MG63 (cell line): ENCODE measurements at regions not wholly inside any gene's neighbourhood (a gene's known extent, or its start where the extent isn't known, plus 50 kb on each side); places are given as distances from the start of the nearest gene placed in this dataset.
"Not testable (repeated sequence)": the region's sequence is repeated elsewhere in the genome, so short reads cannot be mapped to it uniquely, and the experiment has no call there.

ENCODE experiments used
- DNase-seq: peaks from one replicate; pipeline ENCODE4 v3.0.0-alpha.2; 2020
- H3K27me3 ChIP-seq: fragments of 250-450 bp; sonication (Bioruptor Pico); 2 replicates; pipeline ENCODE4 v1.5.1; 2020; ENCODE audit warnings: mild to moderate bottlenecking, moderate library complexity
- H3K36me3 ChIP-seq: fragments of 250-450 bp; sonication (Bioruptor Pico); 2 replicates; pipeline ENCODE4 v1.5.1; 2020; ENCODE audit warnings: mild to moderate bottlenecking, moderate library complexity
- H3K4me3 ChIP-seq: fragments of 250-450 bp; sonication (Bioruptor Pico); 2 replicates; pipeline ENCODE4 v1.5.1; 2020; ENCODE audit warnings: mild to moderate bottlenecking, moderate library complexity
- H3K9me3 ChIP-seq: fragments of 250-450 bp; sonication (Bioruptor Pico); 2 replicates; pipeline ENCODE4 v1.5.1; 2020; ENCODE audit warnings: mild to moderate bottlenecking, moderate library complexity

DNA sequence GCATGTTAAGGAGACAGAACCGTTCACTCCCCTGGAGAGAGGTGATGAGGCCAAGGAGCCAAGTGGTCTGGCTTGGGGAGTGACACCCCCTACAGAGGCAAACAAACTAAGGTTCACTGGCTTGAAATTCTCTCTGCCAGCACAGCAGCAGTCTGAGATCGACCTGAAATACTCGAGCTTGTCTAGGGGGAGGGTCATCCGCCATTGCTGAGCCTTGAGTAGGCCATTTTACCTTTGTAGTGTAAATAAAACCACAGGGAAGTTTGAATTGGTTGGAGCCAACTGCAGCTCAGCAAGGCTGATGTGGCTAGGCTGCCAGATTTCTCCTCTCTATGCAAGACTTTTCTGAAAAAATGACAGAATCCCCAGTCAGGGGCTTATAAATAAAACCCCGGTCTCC is 52.9 kb downstream of the CDY2B start:
- not testable (repeated sequence) for H3K4me3 ChIP-seq, H3K36me3 ChIP-seq, H3K9me3 ChIP-seq, H3K27me3 ChIP-seq, DNase-seq

DNA sequence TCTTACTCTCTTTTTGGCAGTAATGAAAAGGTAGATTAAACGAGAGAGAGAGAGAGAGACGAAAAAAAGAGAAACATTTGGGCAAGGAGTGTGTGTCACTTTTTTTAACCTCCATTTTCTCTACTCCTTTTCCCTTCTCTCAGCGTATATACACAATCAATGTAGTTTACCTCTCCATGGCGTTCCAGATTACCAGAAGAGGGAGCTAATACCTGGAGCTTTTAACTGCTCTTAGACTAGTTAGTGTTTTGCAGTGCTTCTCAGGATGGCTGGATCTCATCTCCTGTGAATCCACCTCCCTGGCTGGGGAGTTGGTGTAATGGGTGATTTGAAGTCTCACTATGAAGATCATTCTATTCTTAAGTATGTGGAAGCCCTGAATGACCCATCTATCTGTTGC is 60.3 kb downstream of the CDY2B start:
- not testable (repeated sequence) for H3K27me3 ChIP-seq, DNase-seq, H3K4me3 ChIP-seq, H3K36me3 ChIP-seq, H3K9me3 ChIP-seq

DNA sequence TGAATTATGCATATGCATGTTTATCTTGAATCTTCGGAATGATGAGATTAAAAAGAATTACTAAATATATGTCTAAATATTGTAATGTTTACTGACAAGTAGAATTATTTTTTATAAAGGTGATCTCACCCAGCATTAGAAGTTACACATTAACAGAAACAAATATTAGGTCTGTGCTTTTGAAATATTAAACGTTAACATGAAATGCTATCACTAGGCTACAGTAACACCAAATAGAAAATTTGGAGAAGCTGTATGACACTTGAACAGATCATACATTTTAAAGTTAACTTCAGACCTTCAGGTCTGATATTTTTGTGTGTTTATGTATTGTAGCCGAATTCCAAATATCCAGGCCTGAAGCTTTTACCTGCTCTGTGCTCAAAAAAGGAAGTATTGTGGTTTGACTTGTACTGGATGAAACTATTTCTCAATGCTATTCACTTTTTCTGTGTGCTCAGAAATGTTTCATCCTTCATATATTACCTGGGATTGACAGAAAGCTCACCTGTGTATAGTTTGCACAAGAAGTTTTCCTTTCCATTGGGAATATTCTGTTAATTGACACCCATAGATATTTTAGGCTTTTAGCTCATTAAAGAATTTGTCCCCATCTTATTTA is 60.9 kb downstream of the CDY2B start:
- not testable (repeated sequence) for H3K9me3 ChIP-seq, H3K4me3 ChIP-seq, H3K27me3 ChIP-seq, DNase-seq, H3K36me3 ChIP-seq

DNA sequence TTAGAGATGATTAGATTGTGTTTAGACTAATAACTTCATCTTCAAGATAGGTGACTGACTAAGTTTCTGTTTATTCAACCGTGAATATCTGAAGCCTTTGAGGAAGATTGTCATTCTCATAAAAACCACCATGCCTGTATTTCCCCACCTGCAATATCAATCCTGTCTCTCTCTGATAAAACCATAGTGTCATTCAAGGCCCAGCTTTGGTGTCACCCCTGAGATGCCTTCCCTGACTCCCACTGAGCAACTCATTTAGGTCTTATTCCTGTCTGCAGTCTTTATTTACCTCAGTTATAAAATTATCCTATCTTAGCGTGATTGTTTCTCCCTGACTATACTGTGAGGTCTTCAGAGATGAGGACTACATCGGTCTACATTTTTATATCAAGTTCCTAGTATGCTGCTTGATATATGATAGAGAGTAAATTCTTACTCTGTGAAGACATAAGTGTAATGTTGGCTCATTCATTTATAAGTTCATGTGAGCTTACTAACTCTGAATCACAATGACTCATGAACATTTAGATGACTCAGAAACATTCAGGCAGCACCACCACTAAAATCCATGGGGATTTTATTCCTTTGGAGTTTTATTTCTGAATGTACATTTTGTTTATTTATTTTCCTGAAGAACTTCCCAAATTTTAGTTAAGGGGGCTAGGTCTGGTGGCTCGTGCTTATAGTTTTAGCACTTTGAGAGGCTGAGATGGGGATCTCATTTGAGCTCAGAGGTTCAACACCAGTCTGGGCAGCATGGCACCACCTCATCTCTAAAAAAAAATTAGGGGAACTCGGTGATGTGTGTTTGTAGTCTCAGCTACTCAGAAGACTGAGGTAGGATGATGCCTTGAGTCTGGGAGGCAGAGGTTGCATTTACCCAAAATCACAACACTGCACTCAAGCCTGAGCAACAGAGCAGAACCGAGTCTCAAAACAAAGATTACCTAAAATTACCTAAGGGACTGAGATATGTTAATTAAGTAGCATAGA is 62.6 kb downstream of the CDY2B start:
- DNase-seq, H3K4me3 ChIP-seq, H3K9me3 ChIP-seq, H3K36me3 ChIP-seq, H3K27me3 ChIP-seq: not testable (repeated sequence)

DNA sequence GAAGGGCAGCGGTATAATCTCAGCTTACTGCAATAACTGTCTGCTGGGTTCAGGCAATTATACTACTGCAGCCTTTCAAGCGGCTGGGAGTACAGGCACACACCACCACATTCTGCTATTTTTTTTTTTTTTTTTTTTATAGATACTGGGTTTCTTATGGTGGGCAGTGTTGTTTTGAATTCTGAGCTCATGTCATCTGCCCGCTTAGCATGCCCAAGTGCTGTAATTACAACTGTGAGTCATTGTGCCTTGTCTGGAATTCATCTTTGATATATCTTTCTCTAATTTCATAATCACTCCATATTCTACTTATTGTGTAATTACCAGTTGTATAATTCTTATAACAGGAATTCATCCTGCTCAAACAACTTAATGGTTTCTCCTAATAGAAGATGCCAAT is 67.4 kb downstream of the CDY2B start:
- not testable (repeated sequence) for H3K36me3 ChIP-seq, DNase-seq, H3K9me3 ChIP-seq, H3K27me3 ChIP-seq, H3K4me3 ChIP-seq

DNA sequence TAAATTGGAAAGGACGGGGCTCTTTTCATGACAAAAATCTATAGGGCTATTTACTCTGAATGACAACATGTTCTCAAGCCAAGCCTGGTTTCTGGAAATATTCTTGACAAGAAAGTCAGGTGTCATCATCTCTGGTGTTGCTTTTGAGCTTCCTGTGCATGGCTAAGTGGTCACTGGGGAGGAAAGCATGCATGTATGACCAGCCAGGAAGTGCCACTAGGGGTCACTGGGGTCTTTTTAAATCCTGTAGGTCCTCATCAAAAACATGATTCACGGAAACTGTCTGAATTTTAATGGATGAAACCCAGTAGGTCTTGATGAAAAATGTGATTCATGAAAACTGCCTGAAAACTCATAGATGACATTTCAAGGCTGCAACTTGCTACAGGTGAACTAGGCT is 80.1 kb downstream of the CDY2B start:
- H3K36me3 ChIP-seq, H3K9me3 ChIP-seq, DNase-seq, H3K4me3 ChIP-seq, H3K27me3 ChIP-seq: not testable (repeated sequence)

DNA sequence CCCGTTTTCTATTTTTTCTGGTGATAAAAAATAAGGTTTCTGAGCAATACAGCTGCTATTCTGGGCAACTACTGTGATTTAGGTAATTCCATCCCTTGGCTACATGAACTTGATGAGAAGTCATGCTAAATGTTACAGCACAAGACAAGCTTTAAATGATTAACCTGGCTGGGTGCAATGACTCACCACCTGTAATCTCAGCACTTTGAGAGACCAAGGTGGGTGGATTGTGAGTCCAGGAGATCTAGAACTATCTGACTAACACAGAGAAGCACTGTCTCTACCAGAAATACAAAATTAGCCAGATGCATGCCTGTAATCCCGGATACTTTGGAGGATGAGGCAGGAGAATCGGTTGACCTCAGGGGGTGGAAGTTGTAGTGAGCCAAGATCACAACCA is 92.8 kb downstream of the CDY2B start:
- DNase-seq, H3K4me3 ChIP-seq, H3K9me3 ChIP-seq, H3K36me3 ChIP-seq, H3K27me3 ChIP-seq: not testable (repeated sequence)

DNA sequence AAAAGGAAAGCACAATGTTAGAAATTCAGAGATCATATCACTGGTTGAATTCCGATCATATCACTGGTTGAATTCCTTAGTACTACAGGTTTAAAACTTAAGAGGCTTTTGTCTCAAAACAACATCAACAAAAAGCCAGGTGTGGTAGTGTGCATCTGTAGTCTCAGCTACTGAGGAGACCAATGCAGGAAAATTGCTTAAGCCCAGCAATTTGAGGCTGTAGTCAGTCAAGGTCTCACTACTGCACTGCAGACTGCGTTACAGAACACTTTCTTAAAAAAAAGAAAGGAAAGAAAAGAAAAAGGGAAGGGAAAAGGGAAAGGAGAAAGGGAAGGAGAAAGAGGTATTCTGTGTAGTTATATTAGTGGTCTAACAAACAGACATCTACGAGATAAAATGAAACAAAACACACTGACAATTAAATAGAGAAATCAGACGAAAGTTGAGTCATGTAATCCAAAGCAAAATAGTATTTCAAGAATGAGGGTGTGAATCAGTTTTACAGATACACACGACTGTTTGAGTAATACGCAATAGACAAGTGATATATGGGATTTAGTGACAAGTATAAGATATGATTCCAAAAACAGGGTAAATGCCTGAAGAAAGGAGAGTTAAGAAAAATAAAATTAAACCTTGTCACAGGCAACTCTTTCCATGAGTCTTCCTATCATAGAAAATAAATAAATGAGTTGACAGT is 113.9 kb downstream of the CDY2B start:
- not testable (repeated sequence) for H3K9me3 ChIP-seq, H3K36me3 ChIP-seq, H3K4me3 ChIP-seq, DNase-seq, H3K27me3 ChIP-seq

DNA sequence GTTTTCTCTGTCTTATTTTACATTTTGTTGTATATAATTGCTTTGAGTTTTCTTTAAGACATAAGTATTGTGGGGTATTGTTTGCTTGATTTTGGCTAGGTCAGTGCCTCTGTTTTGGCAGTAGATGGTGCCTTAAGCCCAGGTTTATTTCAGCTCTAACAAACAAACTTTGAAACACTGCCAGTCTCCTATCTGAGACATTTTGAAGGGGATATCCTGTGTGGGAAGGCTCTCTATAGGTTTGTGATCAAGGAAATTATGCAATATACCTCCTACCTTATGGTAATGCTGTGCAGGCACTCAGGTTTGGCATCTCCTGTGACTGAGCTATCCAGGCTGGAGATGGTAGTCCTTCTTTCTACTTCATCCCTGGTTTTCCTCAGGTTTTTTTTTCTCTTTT is 120.8 kb downstream of the CDY2B start:
- not testable (repeated sequence) for H3K27me3 ChIP-seq, H3K9me3 ChIP-seq, DNase-seq, H3K36me3 ChIP-seq, H3K4me3 ChIP-seq

DNA sequence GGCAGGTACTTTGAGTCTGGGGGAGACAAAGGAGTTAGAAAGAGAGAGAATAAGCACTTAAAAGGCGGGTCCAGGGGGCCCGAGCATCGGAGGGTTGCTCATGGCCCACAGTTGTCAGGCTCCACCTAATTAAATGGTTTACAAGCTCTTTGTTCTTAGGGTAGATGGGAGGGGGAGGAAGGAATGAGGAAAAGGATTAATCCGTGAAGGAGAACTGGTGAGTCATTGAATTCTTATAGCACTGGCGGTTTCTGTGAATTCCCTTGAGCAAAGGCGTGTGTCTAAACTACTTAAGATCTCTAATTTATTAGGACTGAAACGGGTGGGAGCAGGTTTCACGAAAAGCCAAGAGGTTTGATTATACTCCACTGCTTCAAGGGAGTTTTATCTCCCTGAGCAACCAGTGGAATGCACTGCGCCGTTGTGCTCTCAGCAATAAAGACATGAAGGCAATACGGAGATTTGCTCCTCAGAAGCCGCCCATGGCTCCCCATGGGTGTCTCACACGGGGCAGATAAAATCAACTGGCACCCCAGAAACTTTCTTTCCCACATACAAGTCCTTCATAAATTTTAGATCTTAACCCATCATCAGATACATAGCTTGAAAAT is 127.0 kb downstream of the CDY2B start:
- H3K4me3 ChIP-seq, DNase-seq, H3K36me3 ChIP-seq, H3K27me3 ChIP-seq, H3K9me3 ChIP-seq: not testable (repeated sequence)

DNA sequence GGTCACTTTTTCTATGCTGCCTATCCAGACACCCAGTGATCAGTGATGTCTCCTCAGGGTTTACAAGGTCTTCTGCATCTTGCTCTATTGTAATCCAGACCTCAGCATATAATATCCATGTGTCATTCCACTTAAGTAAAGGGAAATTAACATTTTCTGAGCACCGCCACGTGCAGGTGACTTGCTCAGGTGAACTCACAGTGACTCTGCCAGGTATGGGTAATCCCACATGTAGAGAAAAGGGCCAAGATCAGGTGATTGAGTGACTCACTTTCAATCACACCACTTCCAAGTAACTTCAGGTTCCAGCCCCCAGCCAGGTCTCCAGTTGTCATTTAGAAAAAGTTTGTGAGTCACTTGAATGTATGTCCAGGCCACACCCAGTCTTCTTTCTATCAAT is 140.2 kb downstream of the CDY2B start:
- not testable (repeated sequence) for H3K4me3 ChIP-seq, H3K9me3 ChIP-seq, H3K27me3 ChIP-seq, DNase-seq, H3K36me3 ChIP-seq

DNA sequence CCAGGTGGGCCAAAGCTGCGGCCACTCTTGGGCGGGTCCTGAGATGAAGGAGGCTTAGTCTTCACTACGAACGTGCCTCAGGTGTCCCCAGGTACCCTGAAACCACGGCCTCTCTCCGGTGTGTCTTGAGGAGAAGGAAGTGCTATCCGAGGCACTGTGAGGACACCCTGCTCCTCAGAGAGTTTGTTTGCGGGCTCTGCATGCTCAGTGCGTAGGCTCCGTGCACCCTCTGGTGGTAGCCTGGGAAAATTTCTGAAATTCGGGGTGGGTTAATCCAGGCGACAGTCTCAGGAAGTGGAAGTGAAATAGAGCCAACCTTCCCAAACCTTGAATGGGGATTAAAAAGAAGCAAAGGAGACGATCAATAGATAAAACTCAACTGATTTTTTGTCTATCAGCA is 150.5 kb downstream of the CDY2B start:
- not testable (repeated sequence) for H3K4me3 ChIP-seq, H3K27me3 ChIP-seq, H3K36me3 ChIP-seq

DNA sequence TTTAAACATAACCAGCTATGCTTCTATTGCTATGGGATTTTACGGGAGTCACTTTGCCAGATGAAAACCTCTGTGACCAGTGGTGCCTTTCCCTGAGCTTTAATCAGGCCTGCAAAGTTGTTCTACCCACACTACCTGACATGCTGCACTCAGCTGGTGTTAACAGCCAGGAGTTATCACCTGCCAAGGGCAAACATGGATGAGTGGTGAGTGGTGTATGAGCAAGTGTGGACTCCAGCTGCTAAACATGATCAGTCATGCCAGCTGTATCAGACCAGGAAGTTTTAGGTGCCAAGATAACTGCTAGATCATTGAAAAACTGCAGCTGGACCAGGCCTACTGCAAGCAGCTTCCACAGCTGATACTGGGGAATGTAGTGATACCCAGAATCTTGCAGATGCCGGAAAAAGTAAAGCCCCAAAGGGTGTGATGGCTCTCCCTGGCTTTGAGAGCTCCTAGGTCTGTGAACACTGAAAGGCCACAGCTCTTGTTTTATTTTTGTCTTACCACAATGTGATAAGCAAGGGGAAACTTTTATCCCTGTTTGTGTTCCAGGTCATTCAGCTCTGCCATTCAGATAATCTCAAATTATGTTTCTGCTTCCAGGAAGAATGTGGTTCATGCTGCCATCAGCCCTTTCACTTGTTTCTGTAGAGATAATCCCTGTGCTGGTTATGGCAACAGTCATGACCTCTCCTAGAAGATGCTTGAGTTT is 163.5 kb downstream of the CDY2B start:
- H3K4me3 ChIP-seq = not testable (repeated sequence)

More for the DNA sequence above, 150.5 kb downstream of the CDY2B start:
- DNase-seq, H3K9me3 ChIP-seq: not testable (repeated sequence)

DNA sequence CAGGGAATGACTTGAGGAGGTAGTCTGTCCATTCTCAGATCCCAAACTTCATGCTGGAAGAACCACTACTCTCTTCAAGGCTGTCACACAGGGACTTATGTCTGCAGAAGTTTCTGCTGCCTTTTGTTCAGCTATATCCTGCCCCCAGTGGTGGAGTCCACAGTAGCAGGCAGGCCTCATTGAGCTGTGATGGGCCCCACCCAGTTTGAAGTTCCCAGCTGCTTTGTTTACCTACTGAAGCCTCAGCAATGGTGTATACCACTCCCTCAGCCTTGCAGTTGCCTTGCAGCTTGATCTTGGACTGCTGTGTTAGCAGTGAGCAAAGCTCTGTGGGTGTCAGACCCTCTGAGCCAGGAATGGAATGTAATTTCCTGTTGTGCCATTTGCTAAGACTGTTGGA is 212.0 kb downstream of the CDY2B start:
- not testable (repeated sequence) for H3K4me3 ChIP-seq, H3K36me3 ChIP-seq, DNase-seq, H3K9me3 ChIP-seq, H3K27me3 ChIP-seq

More for the DNA sequence above, 163.5 kb downstream of the CDY2B start:
- H3K36me3 ChIP-seq, DNase-seq, H3K27me3 ChIP-seq, H3K9me3 ChIP-seq: not testable (repeated sequence)

DNA sequence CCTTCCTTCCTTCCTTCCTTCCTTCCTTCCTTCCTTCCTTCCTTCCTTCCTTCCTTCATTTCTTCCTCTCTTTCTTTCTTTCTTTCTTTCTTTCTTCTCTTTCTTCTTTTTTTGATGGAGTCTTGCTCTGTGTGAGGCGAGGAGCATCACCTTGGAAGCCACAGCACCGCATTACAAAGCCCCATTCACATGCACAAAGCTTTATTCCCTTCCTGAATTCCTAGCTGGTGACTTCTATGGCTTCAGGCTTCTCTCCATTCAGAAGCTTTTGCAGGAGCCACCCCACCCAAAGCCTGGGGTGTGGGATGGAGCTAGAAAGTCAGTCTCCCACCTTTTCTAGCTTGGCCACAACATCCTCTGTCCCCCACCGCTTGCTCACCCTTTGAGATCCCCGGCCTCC is 237.0 kb downstream of the CDY2B start:
- H3K27me3 ChIP-seq, H3K36me3 ChIP-seq, H3K4me3 ChIP-seq, DNase-seq, H3K9me3 ChIP-seq: not testable (repeated sequence)

DNA sequence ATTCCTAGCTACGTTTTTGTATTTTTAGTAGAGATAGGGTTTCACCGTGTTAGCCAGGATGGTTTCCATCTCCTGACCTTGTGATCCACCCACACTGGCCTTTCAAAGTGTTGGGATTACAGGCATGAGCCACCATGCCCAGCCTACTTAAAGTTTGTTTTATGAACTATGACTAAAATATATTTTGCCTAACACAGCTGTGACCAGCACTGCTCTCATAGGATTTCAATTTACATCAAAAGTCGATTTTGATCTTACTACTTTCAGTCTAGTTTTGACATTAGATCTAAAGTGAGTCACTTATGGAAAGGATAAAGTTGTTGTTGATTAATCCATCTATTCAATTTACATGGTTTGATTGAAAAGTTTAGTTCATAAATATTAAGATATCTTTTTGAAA is 245.5 kb downstream of the CDY2B start:
- DNase-seq = not testable (repeated sequence)

DNA sequence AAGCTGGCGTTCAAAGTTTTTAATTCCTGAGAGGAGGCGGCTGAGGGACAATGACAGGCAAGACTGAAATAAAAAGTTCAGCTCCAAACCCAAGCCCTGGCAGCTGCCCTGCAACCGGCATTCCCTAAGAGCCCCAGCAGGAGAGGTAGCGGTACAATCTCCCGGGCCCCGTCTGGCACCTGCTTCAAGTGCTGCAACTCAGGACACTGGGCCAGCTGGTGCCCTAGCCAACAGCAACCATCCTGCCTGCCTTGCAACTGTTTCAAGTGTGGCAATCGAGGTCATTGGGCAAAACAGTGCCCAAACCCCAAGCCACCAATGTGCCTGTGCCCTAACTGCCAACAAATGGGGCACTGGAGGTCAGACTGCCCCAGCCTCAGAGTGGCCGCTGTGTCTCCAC is 268.8 kb downstream of the CDY2B start:
- not testable (repeated sequence) for H3K4me3 ChIP-seq, DNase-seq, H3K27me3 ChIP-seq, H3K9me3 ChIP-seq, H3K36me3 ChIP-seq

More for the DNA sequence above, 245.5 kb downstream of the CDY2B start:
- H3K27me3 ChIP-seq, H3K36me3 ChIP-seq, H3K4me3 ChIP-seq, H3K9me3 ChIP-seq: not testable (repeated sequence)
